ENCODE measurements at regions not wholly inside any gene's neighbourhood (a gene's known extent, or its start where the extent isn't known, plus 50 kb on each side); places are given as distances from the start of the nearest gene placed in this dataset.
"Not testable (repeated sequence)": the region's sequence is repeated elsewhere in the genome, so short reads cannot be mapped to it uniquely, and the experiment has no call there.

DNA sequence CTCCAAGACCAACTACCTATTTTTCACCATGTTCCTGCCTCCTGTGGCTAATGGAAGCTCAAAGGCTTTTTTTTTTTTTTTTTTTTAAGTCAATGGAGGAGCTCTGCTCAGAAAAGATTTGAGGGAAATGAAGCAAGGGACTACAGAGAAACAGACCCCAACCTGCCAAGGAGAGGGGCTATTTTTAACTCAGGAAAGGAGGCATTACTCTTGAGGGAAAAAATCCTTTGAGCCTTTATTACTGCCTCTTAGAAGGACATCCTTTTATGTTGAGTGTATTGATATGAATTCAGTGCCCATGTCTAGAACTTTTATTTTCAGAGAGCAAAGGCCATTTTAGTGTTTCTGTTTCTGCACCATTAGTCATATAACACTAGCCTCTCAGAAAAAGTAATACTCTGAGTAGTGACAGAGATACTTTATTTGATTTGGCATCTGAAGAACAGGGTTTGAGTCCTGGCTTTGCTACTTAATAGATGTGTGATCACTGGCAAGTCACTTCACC lies 68.1 kb upstream of the PCDH8 start:
- CTCF ChIA-PET = interaction anchor here (0.5 kb wide), 1 partner anchor 71 kb away, joined by 3 read pairs; no protein-coding TSS in a partner anchor
- POLR2A ChIA-PET = no interaction called here
- no peak overlapping the region for H3K4me3 ChIP-seq (ENCODE audit: low read depth, low read length)
- DNase-seq (ENCODE audit: low read depth, low spot score) = no peak
- TF ChIP-seq, protein P1, sequence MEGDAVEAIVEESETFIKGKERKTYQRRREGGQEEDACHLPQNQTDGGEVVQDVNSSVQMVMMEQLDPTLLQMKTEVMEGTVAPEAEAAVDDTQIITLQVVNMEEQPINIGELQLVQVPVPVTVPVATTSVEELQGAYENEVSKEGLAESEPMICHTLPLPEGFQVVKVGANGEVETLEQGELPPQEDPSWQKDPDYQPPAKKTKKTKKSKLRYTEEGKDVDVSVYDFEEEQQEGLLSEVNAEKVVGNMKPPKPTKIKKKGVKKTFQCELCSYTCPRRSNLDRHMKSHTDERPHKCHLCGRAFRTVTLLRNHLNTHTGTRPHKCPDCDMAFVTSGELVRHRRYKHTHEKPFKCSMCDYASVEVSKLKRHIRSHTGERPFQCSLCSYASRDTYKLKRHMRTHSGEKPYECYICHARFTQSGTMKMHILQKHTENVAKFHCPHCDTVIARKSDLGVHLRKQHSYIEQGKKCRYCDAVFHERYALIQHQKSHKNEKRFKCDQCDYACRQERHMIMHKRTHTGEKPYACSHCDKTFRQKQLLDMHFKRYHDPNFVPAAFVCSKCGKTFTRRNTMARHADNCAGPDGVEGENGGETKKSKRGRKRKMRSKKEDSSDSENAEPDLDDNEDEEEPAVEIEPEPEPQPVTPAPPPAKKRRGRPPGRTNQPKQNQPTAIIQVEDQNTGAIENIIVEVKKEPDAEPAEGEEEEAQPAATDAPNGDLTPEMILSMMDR (IDR thresholded peaks at IDR 0.05; ENCODE audit: insufficient read depth, low read length, missing control alignments) = no peak

- POLR2A ChIA-PET = no interaction called here
- H3K4me3 ChIP-seq (ENCODE audit: low read depth, low read length) = no peak overlapping the region
- no peak for DNase-seq (ENCODE audit: low read depth, low spot score)
- TF ChIP-seq, protein P1 (IDR thresholded peaks at IDR 0.05; ENCODE audit: insufficient read depth, low read length, missing control alignments) = no peak
- CTCF ChIA-PET = no interaction called here
Measured at GRCh38 chr13:52911340-52911739, 62.9 kb upstream of the PCDH8 start.

DNA sequence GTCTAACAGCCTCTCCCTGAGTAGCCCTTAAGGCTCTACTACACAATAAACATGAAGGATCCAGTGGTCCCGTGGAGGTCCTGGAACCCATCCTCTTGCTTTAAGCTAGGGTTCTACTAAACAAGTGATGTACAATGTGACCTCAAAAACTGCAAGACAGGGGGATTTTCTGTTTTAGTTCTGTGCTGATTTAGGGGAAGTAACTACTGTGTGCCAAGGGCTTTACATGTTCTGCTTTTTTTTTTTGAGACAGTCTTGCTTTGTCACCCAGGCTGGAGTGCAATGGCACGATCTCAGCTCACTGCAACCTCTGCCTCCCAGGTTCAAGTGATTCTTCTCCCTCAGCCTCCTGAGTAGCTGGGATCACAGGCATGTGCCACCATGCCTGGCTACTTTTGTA lies 61.9 kb upstream of the PCDH8 start:
- POLR2A ChIA-PET; CTCF ChIA-PET; H3K4me3 ChIP-seq (ENCODE audit: low read depth, low read length); DNase-seq (ENCODE audit: low read depth, low spot score): not testable (repeated sequence)

- TF ChIP-seq, protein P1 (IDR thresholded peaks at IDR 0.05; ENCODE audit: insufficient read depth, low read length, missing control alignments) = no peak
Measured at GRCh38 chr13:52906122-52906903, 57.9 kb upstream of the PCDH8 start.

GRCh38 chr13:52905701-52906100 lies 57.3 kb upstream of the PCDH8 start:
- ChIA-PET CTCF (no interaction called here), POLR2A (no interaction called here)
- DNase-seq (ENCODE audit: low read depth, low spot score) = no peak
- no peak overlapping the region for H3K4me3 ChIP-seq (ENCODE audit: low read depth, low read length)
- TF ChIP-seq, protein P1 (IDR thresholded peaks at IDR 0.05; ENCODE audit: insufficient read depth, low read length, missing control alignments) = no peak

More at GRCh38 chr13:52906122-52906903, 57.9 kb upstream of the PCDH8 start:
- H3K4me3 ChIP-seq (ENCODE audit: low read depth, low read length) = no peak overlapping the region
- no peak for DNase-seq (ENCODE audit: low read depth, low spot score)
- POLR2A ChIA-PET = no interaction called here
- CTCF ChIA-PET = no interaction called here

GRCh38 chr13:52903320-52903719 lies 54.9 kb upstream of the PCDH8 start:
- TF ChIP-seq, protein P1 (IDR thresholded peaks at IDR 0.05; ENCODE audit: insufficient read depth, low read length, missing control alignments) = no peak
- ChIA-PET CTCF (no interaction called here), POLR2A (no interaction called here)
- no peak for DNase-seq (ENCODE audit: low read depth, low spot score)
- H3K4me3 ChIP-seq (ENCODE audit: low read depth, low read length) = no peak overlapping the region

DNA sequence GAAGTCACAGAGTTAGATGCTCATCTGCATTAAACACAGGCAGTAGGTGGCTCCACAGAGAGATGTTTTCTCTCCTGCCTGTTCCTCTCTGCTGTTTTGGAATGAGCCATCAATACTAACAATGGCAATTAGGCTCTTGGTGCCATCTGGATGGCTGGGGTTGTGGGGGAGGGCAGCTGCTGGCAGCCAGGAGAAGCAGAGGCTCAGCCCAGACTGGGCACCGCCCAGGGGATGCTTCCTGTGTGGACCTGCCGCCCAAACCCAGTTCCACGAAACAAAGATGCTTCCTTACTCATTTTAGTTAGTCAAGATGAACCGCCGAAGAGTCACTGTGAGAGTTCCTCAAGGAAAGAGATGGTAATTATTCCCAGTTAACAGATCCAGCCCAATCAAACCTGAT lies 50.8 kb upstream of the PCDH8 start:
- TF ChIP-seq, protein P1 (IDR thresholded peaks at IDR 0.05; ENCODE audit: insufficient read depth, low read length, missing control alignments) = no peak
- ChIA-PET POLR2A (no interaction called here), CTCF (no interaction called here)
- DNase-seq (ENCODE audit: low read depth, low spot score) = no peak
- H3K4me3 ChIP-seq (ENCODE audit: low read depth, low read length) = no peak overlapping the region

Measured in AG04449 (cell line).